Fibroblast of gingiva (primary cell): ENCODE measurements at regions not wholly inside any gene's neighbourhood (a gene's known extent, or its start where the extent isn't known, plus 50 kb on each side); places are given as distances from the start of the nearest gene placed in this dataset.
"Not testable (repeated sequence)": the region's sequence is repeated elsewhere in the genome, so short reads cannot be mapped to it uniquely, and the experiment has no call there.

Source experiments
- DNase-seq: peaks from one replicate; pipeline ENCODE4 v3.0.0-alpha.2; 2011; ENCODE audit warnings: low read depth

- DNase-seq, result no peak
These were observed 637.9 kb downstream of the NXPH1 start for GRCh38 chr7:9071160-9071762.

- not testable (repeated sequence) for DNase-seq
These were observed 642.4 kb downstream of the NXPH1 start for GRCh38 chr7:9075774-9076173.

GRCh38 chr7:9082203-9082602 lies 648.8 kb downstream of the NXPH1 start:
- no peak for DNase-seq

- DNase-seq, result no peak
These were observed 650.4 kb downstream of the NXPH1 start for GRCh38 chr7:9083837-9084236.

- DNase-seq, result no peak
These were observed 657.9 kb downstream of the NXPH1 start for GRCh38 chr7:9091282-9091681.

GRCh38 chr7:9097565-9098060 lies 664.2 kb downstream of the NXPH1 start:
- DNase-seq, result no peak

- no peak for DNase-seq
These were observed 666.9 kb downstream of the NXPH1 start for GRCh38 chr7:9100289-9100688.

GRCh38 chr7:9102846-9103245 lies 669.4 kb downstream of the NXPH1 start:
- no peak for DNase-seq

- DNase-seq, result no peak
These were observed 673.3 kb downstream of the NXPH1 start for GRCh38 chr7:9106747-9107146.

- DNase-seq, result no peak
These were observed 686.9 kb downstream of the NXPH1 start for GRCh38 chr7:9120331-9120730.

GRCh38 chr7:9124320-9124719 lies 690.9 kb downstream of the NXPH1 start:
- no peak for DNase-seq

GRCh38 chr7:9125246-9125645 lies 691.8 kb downstream of the NXPH1 start:
- no peak for DNase-seq

- no peak for DNase-seq
These were observed 694.5 kb downstream of the NXPH1 start for GRCh38 chr7:9127901-9128300.

GRCh38 chr7:9148687-9149086 lies 715.3 kb downstream of the NXPH1 start:
- no peak for DNase-seq

- DNase-seq, result no peak
These were observed 716.2 kb downstream of the NXPH1 start for GRCh38 chr7:9149499-9150082.

GRCh38 chr7:9163691-9164090 lies 730.3 kb downstream of the NXPH1 start:
- not testable (repeated sequence) for DNase-seq

GRCh38 chr7:9175871-9176270 lies 742.5 kb downstream of the NXPH1 start:
- no peak for DNase-seq

GRCh38 chr7:9181356-9181755 lies 747.9 kb downstream of the NXPH1 start:
- no peak for DNase-seq

- DNase-seq, result no peak
These were observed 753.3 kb downstream of the NXPH1 start for GRCh38 chr7:9186730-9187129.

- DNase-seq, result no peak
These were observed 756.3 kb downstream of the NXPH1 start for GRCh38 chr7:9189703-9190102.

- no peak for DNase-seq
These were observed 759.6 kb downstream of the NXPH1 start for GRCh38 chr7:9192969-9193368.

- DNase-seq, result no peak
These were observed 767.2 kb downstream of the NXPH1 start for GRCh38 chr7:9200626-9201025.

GRCh38 chr7:9201928-9202327 lies 768.5 kb downstream of the NXPH1 start:
- DNase-seq, result no peak

GRCh38 chr7:9204571-9204970 lies 771.2 kb downstream of the NXPH1 start:
- DNase-seq, result no peak
